HG03108 (cell line): ENCODE measurements at regions not wholly inside any gene's neighbourhood (a gene's known extent, or its start where the extent isn't known, plus 50 kb on each side); places are given as distances from the start of the nearest gene placed in this dataset.

Experiments used
- ATAC-seq: cut with Tn5 transposase; IDR thresholded peaks from one replicate; pipeline ENCODE4 v1.9.1; 2021; ENCODE audit warnings: moderate library complexity; ENCODE audit not compliant: unreplicated experiment

DNA sequence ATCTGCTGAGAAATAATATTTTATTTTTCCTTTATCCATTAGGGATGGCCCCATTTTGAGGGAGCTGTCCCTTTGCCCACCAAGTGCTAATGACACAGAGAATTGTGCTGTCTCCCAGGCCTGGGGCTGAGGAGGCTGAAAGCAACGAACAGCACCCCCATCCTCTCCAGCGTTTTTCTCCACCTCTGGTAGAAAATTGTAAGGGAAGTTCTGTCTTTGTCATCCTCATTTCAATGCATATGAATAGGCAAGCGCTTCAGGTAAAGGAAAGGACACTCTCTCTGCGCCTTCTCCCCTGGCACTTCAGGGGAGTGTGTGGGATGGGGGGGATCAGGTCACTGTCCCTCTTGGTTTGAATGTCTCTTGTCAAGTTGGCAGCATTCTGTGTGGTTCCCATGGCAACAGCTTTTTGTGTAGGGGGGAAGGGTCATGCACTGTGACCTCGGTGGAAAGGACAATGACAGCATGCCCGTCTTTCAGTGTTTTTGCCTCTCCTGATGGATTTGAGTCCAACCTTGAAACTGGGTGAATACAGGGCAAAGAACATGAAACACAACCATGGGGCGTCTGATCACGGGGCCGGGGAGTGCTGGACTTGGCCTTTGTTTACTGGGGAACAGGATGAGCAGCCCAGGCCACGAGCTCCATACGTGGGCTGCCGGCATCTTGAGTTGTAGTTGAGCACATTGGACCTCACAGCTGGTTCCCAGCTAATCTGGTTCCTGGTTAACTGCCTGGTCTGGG is 230.2 kb downstream of the VRK1 start:
- ATAC-seq = no peak

DNA sequence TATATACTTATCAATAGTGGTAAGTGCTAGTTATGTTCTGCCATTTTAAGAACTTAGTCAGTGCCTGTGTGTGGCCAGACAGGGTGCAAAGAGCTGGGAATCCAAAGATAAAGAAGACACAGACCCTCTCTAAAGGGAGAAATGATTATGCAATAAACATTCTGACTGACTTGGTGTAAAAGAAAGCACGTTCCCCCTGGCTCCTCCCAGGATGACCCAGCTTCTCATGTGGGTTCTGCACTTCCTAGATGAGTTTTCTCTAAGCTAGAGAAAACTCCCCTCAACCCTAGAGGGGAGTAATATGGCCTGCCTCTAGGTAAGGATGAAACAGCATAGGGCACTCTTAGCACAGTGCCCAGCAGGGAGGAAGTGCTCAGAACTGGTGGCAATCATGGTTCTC is 231.2 kb downstream of the VRK1 start:
- no peak for ATAC-seq

DNA sequence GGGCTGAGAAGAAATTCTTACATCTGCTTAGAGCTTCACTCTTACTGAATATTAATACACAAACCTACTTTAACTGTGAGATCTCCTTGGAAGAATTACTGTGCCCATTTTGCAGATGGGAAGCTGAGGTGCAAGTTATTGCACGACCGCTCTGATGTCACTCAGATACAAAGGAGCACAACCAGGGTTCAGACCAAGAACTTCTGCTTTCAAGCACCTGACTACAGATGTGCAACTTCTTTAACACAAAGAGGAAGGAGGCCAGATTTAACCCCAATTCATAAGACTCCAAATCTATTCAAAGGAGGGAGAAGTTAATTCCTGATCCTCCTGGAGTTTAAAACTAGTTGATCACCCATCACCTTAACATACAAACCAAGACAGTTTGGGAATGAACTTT is 232.6 kb downstream of the VRK1 start:
- ATAC-seq = no peak

GRCh38 chr14:97031530-97031929 is 234.3 kb downstream of the VRK1 start:
- ATAC-seq = no peak

DNA sequence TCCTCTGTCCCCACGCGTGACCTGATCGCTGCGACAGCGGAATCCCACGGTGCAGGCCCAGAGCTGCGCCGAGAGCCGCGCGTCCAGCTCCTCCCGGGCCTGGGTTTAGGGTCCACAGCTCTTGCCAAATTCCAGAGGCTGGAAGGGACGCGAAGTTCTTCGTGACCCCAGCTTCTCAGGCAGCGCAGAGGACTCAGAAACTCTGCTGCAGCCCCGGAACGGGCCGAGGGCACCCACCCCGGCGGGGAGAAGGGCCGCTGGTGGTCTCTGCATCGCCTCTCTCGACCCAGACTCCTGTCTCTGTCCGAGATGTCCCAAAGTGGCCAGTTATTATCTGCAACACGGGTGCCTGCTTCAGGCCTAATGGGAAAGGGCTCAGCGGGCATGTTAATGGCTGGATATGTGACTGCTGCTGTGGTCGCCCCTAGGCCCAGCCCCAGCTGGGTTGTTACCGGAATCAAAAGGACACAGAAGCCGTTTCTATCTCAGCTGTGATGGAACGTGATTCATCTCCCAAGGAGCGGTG is 236.4 kb downstream of the VRK1 start:
- ATAC-seq = no peak

- ATAC-seq = no peak
Measured at GRCh38 chr14:97036086-97036852, 239.1 kb downstream of the VRK1 start.

DNA sequence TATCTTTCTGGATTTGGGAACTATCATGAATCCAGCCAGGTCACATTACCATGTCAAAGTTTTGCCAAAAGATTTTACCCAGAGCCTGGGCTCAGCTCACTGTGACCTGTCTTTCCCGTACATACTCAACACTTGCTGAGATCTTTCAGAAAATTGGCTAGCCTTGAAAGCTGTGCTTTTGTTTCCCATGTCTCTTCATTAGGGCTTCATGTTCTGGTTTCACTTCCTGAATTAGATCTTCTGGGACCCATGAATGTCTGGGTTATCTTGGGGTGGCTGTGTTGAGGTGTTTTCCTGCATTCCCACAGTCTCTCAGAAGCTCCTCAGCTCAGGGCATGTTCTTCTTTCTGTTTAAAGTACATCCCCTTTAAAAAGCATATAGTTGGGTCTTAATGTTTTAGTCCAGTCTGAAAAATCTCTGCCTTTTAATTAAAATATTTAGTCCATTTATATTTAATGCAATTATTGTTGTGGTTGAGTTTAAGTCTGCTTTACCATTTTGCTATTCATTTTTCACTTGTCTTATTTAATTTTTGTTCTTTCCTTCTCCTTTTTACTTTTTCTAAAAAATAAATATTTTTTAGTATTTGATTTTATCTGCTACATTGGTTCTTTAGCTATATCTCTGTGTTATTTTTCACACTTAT is 242.7 kb downstream of the VRK1 start:
- ATAC-seq = no peak

GRCh38 chr14:97046967-97047366 is 249.8 kb downstream of the VRK1 start:
- ATAC-seq = no peak

- ATAC-seq = no peak
Measured at GRCh38 chr14:97052001-97052400, 254.8 kb downstream of the VRK1 start.

DNA sequence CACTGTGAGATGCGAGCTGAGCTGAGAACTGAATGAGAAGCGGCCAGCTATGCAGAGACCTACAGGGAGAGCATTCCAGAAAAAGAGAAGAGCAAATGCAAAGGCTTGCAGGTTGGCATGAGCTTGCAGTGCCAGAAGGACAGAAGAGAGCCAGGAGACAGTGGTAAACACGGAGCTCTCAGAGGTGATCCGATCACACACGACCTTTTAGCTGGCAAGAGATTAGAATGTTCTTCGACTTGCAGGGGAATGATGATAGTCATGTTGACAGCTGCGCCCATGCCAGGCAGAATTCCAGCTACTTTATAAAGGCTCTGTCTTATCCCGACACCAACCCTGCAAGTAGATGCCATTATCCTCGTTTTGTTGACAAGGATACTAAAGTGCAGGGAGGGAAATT is 256.8 kb downstream of the VRK1 start:
- no peak for ATAC-seq

DNA sequence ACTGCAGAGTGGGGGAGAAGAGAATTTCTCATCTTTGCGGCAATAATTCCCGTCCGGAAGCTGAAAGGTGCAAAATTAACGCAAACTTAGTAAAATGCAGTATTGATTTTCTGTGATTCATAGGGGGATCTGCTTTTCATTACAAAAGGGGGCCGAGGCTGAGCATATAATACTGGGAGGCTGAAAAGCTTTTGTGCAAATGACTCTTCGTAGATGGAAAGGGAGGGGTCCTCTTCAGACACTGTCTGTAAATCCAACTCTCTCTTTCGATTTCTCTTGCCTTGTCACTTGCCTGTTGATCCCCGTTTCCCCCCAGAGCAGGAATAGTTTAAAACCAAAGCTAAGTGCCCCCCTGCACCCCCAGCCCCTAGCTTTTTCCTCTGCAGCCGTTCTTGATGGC is 258.2 kb downstream of the VRK1 start:
- ATAC-seq = no peak

DNA sequence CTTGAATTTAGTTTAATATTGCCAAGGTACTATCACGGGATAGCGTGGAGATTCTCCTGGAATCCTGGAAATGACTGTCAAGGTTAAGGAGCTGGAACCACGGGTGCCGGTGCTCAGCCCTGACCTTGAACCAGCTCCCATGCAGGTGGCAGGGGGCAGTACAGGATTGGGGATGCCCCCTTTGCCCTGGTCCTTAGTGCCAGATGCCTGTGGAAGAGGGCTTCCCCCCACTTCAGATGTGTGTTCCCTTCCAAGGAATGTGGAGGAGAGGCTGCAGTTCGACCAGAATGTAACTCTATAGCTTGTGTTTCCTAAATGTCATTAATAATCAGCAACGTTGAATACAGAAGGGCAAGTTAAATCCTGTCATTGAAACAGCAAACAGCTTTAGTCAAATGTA is 258.9 kb downstream of the VRK1 start:
- no peak for ATAC-seq

DNA sequence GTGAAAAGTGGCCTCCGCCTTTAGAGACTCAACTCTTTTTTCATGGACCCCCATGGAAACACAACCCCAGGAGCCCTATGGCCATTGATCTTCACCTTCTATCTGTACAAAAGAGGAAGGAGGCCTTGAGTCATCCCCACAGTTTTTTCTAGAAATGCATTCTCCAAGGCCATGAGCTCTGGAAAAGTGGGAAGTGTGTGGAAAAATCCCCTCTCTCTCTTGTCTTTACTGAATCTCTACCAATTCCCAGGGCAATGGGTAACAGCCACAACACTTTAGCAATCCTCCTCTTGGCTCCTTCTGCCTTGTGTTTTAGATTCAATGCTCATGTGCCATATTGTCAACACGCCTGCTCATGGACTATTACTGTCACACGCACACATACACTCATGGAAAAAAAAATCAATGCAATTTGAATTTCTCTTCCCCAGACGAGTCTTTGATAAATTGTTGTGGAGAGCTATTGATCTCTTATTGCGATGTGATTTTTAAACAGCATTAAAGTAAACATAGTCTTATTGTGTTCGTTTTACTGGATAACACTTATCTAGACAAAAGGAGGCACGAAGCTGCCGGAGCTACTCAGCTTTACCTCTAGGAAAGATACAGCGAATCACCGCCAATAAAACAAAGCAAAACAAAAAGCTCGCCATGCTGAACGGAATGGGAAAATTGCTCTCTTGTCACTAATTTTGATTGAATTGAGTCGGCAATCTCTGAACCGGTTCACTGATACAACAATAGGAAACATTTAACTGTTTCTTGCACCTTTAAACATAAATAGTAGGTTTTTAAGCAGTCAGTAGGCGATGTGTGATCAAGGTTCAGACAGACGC is 260.3 kb downstream of the VRK1 start:
- no peak for ATAC-seq

GRCh38 chr14:97058074-97058467 is 260.9 kb downstream of the VRK1 start:
- no peak for ATAC-seq

- ATAC-seq = no peak
Measured at GRCh38 chr14:97058589-97058988, 261.4 kb downstream of the VRK1 start.

DNA sequence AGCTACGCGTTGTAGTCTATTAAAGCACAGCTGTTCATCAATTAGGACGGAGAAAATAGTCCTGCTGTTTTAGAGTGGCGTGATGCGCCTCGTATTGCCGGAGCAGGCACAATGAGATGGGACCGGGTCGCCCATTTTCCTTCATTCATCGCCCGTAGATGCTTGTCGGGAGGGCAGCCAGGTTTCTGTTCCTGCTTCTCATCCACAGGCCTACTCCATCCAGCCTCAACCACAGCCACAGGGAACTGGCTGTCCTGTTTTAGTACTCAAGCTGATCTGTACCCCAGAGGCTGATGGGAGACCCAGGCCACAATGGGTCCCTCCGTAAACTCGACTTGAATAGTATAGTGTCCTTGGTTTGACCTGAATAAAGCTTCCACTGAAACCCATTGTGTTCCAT is 264.0 kb downstream of the VRK1 start:
- ATAC-seq = no peak

DNA sequence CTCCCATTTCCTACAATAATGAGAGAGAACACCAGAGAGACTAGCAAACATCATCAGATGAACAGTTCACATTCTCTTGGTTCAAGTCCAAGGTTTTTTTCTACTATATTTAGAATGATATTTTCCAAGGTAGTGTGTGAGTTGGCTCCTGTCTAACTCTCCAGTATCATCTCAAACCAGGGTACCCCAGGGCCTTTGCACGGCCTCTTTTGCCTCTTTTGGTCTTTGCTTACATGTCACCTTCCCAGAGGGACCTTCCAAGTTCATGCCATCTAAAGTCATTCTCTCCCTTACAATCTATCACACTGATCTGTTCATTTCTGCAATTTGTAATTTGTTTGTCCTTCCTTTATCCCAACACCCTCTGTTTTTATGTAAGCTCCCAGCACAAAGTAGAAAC is 264.5 kb downstream of the VRK1 start:
- ATAC-seq = no peak

- no peak for ATAC-seq
Measured at GRCh38 chr14:97065305-97066067, 268.3 kb downstream of the VRK1 start.

- ATAC-seq = no peak
Measured at GRCh38 chr14:97066068-97066899, 269.1 kb downstream of the VRK1 start.
